Neural crest cell (in vitro differentiated cells): ENCODE measurements at regions not wholly inside any gene's neighbourhood (a gene's known extent, or its start where the extent isn't known, plus 50 kb on each side); places are given as distances from the start of the nearest gene placed in this dataset.

Experiments
- DNase-seq: peaks from one replicate; pipeline ENCODE4 v3.0.0; 2021; ENCODE audit warnings: low read depth, mixed read lengths, low spot score
- H3K27ac Mint-ChIP-seq: one replicate; pipeline ENCODE4 v1.8.0; 2021; ENCODE audit warnings: mild to moderate bottlenecking, mixed read lengths; ENCODE audit not compliant: unreplicated experiment
- H3K27me3 Mint-ChIP-seq: 2 replicates; pipeline ENCODE4 v1.8.0; 2021; ENCODE audit warnings: low read depth, mild to moderate bottlenecking, mixed read lengths
- H3K36me3 Mint-ChIP-seq: 2 replicates; pipeline ENCODE4 v1.8.0; 2021; ENCODE audit warnings: low read depth, mild to moderate bottlenecking, mixed read lengths
- H3K4me1 Mint-ChIP-seq: 2 replicates; pipeline ENCODE4 v1.8.0; 2021; ENCODE audit warnings: mixed read lengths
- H3K4me3 Mint-ChIP-seq: one replicate; pipeline ENCODE4 v1.8.0; 2021; ENCODE audit warnings: mild to moderate bottlenecking, mixed read lengths
- H3K9me3 Mint-ChIP-seq: 2 replicates; pipeline ENCODE4 v1.8.0; 2021; ENCODE audit warnings: mixed read lengths
- TF ChIP-seq, protein P1 (sequence below): fragments of 200-600 bp; sonication (generic); conservative IDR thresholded peaks from 2 replicates; pipeline ENCODE4 v1.5.0; 2021; ENCODE audit warnings: antibody characterized with exemption, mild to moderate bottlenecking

DNA sequence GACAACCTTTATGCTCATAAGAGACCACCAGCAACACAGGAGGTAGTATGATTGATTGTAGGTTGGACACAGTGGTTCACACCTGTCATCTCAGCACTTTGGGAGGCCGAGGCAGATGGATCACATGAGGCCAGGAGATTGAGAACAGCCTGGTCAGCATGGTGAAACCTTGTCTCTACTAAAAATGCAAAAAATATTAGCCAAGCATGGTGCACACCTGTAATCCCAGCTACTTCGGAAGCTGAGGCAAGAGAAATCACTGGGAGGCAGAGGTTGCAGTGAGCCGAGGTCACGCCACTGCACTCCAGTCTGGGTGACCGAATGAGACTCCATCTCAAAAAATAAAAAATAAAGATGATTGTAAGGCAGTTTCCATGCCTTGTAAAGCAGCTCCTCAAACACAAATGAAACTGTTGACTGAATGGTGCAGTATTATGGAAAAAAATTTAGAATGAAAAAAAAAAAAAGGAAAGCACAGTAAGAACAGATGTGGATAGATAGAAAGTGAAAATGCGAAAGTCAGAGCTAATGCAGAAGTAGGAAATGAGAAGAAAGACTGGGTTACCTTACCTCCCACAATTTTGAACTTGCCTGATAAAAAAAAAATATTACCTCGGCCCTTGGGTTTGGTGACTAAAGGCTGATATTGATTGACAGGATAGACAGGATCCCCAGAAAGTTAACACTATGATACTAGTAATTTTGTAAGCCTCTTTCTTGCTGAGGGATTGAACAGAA lies 249.2 kb upstream of the TRAM1L1 start:
- TF ChIP-seq, protein P1, sequence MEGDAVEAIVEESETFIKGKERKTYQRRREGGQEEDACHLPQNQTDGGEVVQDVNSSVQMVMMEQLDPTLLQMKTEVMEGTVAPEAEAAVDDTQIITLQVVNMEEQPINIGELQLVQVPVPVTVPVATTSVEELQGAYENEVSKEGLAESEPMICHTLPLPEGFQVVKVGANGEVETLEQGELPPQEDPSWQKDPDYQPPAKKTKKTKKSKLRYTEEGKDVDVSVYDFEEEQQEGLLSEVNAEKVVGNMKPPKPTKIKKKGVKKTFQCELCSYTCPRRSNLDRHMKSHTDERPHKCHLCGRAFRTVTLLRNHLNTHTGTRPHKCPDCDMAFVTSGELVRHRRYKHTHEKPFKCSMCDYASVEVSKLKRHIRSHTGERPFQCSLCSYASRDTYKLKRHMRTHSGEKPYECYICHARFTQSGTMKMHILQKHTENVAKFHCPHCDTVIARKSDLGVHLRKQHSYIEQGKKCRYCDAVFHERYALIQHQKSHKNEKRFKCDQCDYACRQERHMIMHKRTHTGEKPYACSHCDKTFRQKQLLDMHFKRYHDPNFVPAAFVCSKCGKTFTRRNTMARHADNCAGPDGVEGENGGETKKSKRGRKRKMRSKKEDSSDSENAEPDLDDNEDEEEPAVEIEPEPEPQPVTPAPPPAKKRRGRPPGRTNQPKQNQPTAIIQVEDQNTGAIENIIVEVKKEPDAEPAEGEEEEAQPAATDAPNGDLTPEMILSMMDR, result no peak
- no peak for DNase-seq
- no peaks in the 10 kb centered on the region for H3K27me3 Mint-ChIP-seq
- H3K27ac Mint-ChIP-seq, result no peak overlapping the region
- H3K4me1 Mint-ChIP-seq, result no peaks in the 10 kb centered on the region
- no peaks in the 10 kb centered on the region for H3K36me3 Mint-ChIP-seq
- H3K4me3 Mint-ChIP-seq, result no peak overlapping the region
- no peaks in the 10 kb centered on the region for H3K9me3 Mint-ChIP-seq

DNA sequence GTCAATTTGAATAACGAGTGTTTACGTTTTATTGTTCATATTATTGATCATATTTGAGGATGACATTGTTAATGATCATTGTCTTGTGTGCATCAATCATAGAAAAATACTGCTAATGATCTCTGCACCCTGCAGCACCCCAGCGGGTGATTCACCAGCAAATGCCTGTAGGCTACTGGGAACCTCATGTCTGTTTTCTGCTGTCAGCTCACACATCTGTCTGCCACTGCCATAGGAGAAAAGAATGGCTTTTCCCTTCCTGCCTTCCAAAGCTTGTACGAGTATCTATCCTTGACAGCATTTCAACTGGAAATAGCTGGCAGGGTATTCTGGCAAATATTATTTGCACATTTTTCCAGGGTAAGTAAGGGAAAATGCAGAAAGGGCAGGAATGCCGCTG lies 272.1 kb upstream of the TRAM1L1 start:
- Mint-ChIP-seq H3K27me3 (no peaks in the 10 kb centered on the region), H3K36me3 (no peaks in the 10 kb centered on the region), H3K4me1 (no peaks in the 10 kb centered on the region), H3K27ac (no peak overlapping the region), H3K4me3 (no peak overlapping the region), H3K9me3 (no peaks in the 10 kb centered on the region)
- TF ChIP-seq, protein P1, result no peak
- no peak for DNase-seq

DNA sequence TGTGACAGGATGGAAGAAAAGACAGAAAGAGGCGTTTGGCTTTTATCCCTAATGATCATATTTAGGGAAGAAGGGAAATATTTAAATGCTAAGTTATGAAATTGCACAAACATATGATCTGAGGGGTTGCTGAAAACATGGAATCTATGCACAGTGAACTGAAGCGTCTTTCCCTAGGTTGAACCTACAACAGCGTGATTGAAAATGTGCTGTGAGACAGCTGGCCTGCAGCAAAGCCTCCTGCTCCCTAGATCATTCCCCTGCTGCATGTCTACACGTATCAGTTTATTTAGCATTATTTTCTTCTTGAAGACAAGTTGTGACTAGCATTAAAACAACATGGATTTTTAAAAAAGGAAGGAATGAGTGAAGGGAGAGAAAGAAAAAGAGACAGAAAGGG lies 272.5 kb upstream of the TRAM1L1 start:
- no peaks in the 10 kb centered on the region for H3K36me3 Mint-ChIP-seq
- no peaks in the 10 kb centered on the region for H3K27me3 Mint-ChIP-seq
- no peak for DNase-seq
- no peak overlapping the region for H3K27ac Mint-ChIP-seq
- H3K9me3 Mint-ChIP-seq, result no peaks in the 10 kb centered on the region
- no peak overlapping the region for H3K4me3 Mint-ChIP-seq
- H3K4me1 Mint-ChIP-seq, result no peaks in the 10 kb centered on the region
- TF ChIP-seq, protein P1, result no peak

DNA sequence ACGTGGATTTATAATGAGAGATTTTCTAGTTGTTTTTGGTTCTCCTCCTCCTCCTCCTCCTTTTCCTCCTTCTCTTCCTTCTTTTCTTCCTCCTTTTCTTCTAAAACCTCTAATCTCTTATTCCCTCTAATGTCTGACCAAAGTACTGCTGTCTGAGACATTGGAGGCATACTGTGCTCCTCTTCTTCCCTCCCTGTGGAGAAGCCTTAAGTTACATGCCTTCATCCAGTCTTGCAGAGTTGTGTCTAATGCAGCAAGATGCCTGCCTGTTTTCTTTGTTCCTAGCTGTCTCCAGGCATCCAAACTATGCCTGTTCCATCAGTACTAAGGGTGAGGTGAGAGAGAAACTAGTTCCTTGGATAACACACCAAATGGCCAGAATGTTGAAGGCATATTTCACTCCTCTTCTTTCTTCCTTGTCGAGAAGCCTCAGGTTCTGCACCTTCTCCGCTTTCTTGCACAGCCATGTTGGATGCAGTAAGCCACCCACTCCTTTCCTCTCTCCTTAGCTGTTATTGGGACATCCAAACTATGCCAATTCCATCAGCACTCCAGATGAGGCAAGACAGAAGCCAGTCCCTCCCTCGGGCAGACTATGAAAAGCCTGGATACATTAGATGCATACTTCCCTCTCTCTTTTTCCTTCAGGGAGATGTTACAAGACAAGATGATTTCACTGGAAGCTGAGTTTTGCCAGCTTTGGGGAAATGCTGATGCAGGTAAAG lies 285.7 kb upstream of the TRAM1L1 start:
- H3K36me3 Mint-ChIP-seq, result no peaks in the 10 kb centered on the region
- peaks cover 5% of the 10 kb centered on the region for H3K9me3 Mint-ChIP-seq
- H3K4me3 Mint-ChIP-seq, result no peak overlapping the region
- H3K27ac Mint-ChIP-seq, result no peak overlapping the region
- no peak for DNase-seq
- TF ChIP-seq, protein P1, result no peak
- no peaks in the 10 kb centered on the region for H3K27me3 Mint-ChIP-seq
- H3K4me1 Mint-ChIP-seq, result no peaks in the 10 kb centered on the region

DNA sequence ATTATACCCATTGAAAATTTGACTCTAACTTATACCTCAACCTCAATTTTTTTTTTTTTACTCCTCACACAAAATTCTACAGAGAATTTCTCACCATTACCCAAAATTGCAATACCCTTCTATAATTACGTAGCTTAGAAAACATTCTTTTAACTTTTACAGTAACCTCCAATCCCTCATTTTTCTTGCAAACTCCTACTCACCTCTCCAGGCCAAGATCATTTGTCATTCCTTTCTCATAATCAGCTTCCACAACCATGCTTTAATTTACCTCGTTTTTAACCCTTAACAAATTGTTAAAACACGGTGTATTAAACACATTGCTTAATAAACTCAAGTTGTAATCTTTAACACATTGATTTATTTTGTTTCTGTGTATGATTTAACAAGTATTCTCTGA lies 289.7 kb upstream of the TRAM1L1 start:
- TF ChIP-seq, protein P1, result no peak
- Mint-ChIP-seq H3K4me1 (no peaks in the 10 kb centered on the region), H3K4me3 (no peak overlapping the region), H3K27me3 (no peaks in the 10 kb centered on the region), H3K9me3 (no peaks in the 10 kb centered on the region), H3K36me3 (no peaks in the 10 kb centered on the region), H3K27ac (no peak overlapping the region)
- no peak for DNase-seq
